Breast epithelium (tissue), 3 donors: ENCODE measurements at regions not wholly inside any gene's neighbourhood (a gene's known extent, or its start where the extent isn't known, plus 50 kb on each side); places are given as distances from the start of the nearest gene placed in this dataset.

Experiments used
- CTCF ChIP-seq, 3 donors: fragments of 450-650 bp; IDR thresholded peaks; one replicate each; pipeline ENCODE4 v1.5.1; 2016 to 2017; ENCODE audit warnings: antibody characterized with exemption in 3 of 3, mild to moderate bottlenecking in 3 of 3, moderate library complexity in 3 of 3
- POLR2A ChIP-seq: fragments of 450-650 bp; IDR thresholded peaks from one replicate; pipeline ENCODE4 v1.6.1; 2016; ENCODE audit warnings: antibody characterized with exemption, mild to moderate bottlenecking, moderate library complexity

- TF ChIP-seq CTCF (IDR thresholded peaks at IDR 0.05), result no peak
- TF ChIP-seq POLR2A, result no peak
These were observed 168.6 kb upstream of the B3GAT1 start for GRCh38 chr11:134580610-134580975.
